Forelimb muscle (tissue), 1 donor: ENCODE measurements at regions not wholly inside any gene's neighbourhood (a gene's known extent, or its start where the extent isn't known, plus 50 kb on each side); places are given as distances from the start of the nearest gene placed in this dataset.

Experiments
- DNase-seq: peaks from one replicate; pipeline ENCODE4 v3.0.0-alpha.2; 2013; ENCODE audit warnings: low read depth

DNA sequence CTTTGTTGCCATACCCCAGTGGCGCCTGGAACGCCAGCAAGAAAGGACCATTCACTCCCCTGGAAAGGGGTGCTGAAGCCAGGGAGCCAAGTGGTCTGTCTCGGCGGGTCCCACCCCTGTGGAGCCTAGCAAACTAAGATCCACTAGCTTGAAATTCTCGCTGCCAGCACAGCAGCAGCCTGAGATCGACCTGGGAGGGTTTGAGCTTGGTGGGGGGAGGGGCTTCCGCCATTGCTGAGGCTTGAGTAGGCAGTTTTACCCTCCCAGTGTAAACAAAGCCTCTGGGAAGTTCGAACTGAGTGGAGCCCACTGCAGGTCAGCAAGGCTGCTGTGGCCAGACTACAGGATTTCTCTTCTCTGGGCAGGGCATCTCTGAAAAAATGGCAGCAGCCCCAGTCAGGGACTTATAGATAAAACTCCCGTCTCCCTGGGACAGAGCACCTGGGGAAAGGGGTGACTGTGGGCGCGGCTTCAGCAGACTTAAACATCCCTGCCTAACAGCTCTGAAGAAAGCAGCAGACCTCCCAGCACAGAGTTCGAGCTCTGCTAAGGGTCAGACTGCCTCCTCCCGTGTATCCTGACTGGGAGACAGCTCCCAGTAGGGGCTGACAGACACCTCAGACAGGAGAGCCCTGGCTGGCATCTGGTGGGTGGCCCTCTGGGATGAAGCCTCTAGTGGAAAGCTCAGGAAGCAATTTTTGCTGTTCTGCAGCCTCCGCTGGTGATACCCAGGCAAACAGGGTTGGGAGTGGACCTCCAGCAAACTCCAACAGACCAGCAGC is 281.1 kb upstream of the SP4 start:
- DNase-seq = no peak

GRCh38 chr7:21149809-21150208 is 278.1 kb upstream of the SP4 start:
- DNase-seq = no peak

DNA sequence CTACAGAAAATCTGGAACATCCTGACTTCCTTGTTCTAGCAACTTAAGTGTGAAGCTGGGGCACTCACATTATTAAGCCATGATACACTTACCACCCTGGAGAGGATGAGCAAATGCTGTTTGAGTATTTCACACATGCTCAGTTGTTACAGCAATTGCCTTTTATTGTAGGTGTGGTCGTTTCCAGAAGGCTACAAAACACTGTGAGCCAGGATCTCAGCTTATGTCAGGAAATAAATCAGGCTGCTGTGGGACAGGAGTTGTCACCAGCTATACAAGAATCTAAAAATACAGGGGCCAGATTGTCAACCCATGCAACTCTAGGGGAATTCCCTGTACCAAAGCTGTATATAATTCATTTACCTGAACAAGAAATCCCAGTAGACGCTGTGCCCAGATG is 273.3 kb upstream of the SP4 start:
- no peak for DNase-seq

DNA sequence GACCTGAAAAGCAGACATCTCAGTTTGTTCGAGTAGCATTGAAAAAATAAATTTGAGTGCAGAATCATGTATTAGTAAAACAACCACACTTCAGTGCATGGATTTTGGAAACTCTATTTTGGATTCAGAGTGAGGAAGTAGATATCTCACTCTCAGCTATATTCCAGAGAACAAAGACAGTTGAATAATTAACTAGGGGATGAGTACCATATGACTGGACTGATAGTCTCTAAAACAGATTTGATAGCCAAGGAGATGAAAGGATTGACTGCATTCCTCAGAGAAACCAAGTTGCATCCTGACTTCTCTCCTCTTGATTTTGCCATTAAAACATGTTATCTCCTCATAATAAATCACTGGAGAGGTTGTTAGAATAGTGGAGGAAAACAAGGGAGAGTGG is 268.4 kb upstream of the SP4 start:
- no peak for DNase-seq

GRCh38 chr7:21160401-21160800 is 267.5 kb upstream of the SP4 start:
- DNase-seq = no peak

DNA sequence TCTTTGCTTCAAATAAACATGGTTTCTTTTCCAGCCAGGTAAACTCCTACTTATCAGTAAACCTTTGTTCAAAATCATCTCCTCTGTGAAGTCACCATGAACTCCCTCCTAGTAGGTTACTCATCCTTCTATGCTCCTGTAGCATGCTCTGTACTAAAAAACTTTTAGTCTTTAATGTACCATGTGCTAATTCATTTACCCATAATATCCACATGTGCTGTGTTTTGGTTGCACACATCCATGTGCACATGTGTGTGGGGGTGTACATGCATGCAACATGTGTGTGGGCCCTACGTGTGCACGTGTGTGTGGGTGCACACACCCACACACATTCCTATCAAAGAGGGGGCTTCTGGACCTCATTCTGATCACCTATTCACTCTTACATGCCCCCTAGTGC is 259.9 kb upstream of the SP4 start:
- DNase-seq = no peak

DNA sequence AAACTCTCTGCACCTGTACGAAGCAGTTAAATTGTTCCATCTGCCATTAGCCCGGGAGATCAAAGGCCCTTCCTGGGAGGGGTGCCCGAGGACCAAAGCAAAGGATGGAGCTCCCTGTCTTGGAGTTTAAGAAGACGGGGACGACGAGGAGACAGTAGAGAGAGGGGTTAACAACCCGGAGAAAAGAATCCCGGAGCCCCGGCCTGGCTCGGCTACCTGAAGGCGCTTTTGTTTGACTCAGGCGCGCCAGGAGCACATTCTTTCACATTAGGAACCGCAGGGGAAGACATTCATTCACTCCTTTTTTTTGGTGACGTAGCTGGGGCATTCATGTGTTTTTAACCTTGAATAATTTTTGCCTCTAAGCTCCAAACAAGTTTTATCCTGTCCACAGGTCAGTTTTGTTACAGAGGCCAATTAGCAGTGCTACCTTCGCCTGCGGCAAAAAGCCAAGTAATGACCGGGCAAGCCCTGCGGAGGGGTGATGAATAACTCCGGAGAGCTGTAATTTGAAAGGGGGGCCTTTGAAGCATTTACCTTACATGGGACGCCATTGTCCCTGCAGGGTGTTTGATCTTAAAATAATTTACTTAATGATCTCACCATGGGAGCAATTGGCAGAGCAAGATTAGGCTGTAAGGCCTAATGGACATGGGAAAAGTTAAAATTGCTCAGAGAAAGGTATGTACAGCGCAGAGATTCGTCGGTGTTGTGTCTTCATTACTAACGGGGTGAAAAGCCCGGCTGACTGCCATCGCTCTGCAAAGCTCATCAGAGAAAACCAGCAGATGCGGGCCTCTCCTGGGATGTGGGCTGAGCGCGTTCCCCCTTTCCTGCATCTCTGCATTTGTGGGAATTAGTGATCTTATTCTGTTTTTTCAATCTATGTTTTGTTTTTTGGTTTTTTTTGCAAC is 258.0 kb upstream of the SP4 start:
- no peak for DNase-seq

- DNase-seq = no peak
Measured at GRCh38 chr7:21172800-21173199, 255.1 kb upstream of the SP4 start.

DNA sequence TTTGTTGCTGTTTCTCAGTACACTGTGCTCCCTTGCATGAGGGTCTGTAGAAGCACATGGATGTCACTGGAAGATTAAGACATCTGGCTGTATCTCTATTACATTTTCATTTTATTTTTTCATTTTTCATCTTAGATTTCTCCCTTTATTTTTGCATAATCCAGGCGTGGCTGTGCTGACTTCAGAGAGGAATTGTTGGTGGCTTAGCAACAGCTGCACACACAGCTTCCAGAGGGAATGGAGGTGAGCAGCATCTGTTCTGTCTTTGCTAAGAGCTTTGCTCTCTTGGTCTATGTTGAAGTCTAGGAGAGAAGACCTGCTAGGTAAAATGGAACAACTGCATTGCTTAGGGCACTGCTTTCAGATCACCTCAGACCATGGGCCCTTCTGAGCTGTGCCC is 254.4 kb upstream of the SP4 start:
- DNase-seq = no peak

DNA sequence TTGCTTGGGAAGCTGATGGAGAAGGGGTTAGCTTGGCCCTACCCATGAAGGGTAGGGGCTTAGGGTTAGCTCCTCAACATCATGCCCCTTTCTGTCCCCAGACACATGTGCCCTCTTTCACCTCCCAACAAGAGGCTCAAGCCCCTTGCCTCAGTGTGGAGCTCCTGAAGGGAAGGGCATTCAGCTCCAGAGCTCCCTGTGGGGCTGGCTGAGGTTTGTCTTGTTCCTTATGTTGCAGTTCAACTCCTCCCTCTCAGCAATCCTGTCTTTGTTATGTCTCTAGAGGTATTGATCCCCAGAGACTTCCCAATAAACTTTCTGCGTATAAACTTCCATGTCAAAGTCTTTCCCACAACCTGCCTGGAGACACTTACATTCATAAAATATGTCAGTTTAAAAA is 252.2 kb upstream of the SP4 start:
- no peak for DNase-seq

DNA sequence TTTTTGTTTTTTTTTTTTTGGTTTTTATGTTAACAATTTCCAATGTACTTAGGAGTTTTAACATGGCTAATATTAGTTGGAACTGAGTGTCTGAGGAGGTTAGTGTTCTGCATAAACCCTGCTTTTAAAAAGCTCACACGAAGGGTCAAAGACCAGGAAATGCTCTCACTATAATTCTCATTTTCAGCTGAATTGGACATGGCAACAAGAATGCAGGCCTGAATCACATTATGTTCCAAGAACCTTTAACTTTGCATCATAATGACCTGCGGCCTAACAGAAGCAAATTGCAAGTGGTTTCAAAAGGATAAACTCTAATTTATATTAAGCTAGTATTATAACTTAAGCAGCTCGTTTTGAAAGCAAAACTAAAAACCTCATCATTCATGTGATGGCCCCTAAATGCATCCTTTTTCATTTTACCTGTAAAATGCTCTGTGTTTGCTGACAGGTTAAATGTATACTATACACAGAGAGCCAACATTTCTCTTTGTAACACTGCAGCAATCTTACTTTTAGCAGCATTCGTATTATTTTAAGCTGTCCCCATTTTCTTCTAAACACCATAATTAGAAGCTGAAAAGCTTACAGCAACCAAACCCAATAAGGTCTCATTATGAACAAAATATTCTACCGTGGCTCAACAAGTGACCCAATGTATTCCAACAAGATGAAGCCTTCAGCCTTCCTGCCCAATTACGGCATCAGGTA is 242.8 kb upstream of the SP4 start:
- DNase-seq = no peak

DNA sequence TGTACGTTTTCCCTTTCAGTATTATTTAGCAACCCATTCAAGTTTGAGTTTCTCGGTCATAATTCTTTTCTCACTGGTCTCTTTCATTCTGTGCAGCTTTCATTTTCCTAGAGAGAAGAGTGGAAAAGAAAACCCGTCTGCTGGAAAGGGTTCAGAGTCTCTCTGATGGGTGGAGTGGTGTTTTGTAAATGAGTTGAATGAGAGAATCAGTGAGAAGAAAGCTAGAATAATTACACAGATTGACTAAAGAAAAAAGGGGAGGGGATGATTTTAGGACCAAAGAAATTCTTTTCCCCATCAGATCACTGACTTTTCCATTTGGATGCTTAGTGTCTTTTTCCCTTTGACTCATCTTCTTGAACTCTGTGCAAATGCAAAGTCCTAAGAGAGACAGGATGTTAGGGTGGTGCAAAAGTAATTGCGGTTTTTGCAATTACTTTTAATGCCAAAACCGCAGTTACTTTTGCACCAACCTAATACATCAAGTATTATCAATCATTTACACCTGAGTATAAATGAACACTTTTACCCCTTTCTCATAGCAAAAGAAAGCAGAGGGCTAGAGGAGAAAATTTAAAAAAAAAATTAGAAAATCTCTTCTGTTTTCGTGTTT is 242.1 kb upstream of the SP4 start:
- DNase-seq = no peak

DNA sequence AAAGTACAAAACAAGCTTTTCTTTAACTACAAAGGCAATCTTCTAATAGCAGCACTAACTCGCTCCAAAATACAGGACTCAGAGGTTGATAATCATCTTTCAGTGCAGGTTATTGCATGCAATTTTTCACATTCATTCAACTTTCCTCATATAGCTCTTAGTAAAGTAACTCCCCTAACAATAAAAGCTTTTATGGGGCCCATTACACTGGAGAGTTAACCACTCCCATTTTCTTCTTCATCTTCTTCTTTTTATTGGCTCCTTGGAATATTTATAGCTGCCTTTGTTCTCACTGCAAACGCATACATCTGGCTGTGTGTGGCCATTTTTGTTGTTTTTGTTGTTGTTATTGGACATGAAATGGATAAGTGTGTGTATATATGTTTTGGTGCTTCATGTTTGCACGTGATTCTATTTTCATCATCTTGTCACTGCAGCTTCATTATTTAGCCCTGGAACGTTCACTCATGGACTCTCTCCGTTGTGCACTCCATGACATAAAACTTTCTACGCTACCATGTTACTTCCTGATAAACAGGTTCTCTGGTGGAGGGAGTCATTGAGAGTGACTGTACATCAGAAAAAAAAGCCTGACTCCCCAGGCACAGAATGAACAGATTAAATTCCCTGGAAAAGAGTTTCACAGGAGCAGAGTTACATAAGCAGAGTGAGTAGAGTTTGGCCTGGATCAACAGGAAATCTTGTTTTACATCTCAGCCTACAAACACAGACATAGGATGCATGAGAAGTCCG is 236.4 kb upstream of the SP4 start:
- no peak for DNase-seq

DNA sequence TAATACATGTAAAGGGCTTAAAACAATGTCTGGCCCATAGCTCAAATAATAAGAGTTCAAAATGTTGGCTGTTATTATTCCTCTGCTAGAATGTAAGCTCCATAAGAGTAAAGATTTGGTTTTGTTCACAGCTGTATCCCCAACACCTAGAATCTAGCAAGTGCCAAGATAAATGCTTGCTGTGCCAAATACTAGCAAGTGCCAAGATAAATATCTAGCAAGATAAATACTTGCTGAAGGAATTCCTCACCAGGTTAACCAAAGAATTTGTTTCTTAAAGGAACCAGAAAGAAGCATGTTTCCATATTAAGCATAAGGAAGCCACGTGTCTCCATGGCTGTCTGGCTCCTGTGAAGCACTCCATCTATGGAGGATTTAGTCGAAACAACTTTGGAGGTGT is 235.2 kb upstream of the SP4 start:
- no peak for DNase-seq

- DNase-seq = no peak
Measured at GRCh38 chr7:21193895-21194294, 234.0 kb upstream of the SP4 start.

DNA sequence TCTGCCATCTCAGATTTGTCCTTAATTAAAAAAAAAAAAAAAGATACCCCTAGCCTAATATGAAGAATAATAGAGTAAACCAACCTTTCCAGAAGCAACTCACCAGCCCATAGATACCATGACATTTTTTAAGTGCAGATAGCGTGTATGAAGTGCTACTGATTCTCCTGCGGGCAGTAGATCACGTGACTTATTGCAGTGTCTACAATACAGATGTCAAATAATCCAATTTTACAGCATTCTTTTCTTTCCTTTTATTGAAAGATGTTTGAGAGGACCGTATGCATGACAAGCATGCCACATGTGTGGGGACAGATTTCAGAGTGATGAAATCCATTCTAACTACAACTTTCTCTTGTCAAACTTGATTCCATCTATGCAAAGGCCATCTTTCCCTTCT is 232.9 kb upstream of the SP4 start:
- no peak for DNase-seq

DNA sequence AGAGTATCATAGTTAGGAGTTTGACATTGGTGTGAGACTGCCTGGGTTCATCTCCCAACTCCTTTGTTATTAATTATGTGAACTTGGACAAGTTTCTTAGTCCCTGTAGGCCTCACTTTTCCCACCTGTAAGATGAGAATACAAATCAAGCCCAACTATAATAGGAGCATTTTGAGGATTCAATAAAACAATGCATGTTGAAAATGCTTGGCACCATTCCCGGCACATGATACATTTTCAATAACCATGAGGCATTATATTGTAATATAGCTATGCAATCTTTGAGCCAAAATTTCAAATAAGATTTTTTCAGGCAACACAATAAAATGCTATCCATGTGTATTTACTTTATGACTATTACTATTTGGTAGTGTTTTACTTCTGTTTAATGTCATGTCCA is 229.0 kb upstream of the SP4 start:
- DNase-seq = peak; percentile 50

GRCh38 chr7:21200503-21200902 is 227.4 kb upstream of the SP4 start:
- DNase-seq = no peak

DNA sequence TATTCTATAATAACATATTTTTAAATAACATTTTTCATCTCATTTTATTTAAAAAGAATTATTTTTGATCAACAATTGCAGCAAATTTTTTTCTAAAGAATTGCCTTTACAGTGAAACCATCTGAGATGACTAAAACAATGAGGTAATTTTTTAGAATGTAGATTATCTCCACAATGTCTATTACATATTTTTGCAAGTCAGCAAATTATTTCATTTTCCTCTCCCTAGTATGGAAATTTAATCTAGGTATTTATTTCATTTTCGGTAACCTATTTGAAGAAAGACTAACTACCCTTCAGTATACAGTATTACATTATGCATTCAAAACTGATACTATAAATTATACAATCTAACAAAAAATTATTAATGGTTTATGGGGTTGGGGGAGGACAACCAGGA is 213.2 kb upstream of the SP4 start:
- DNase-seq = no peak

GRCh38 chr7:21215307-21215706 is 212.6 kb upstream of the SP4 start:
- DNase-seq = no peak

GRCh38 chr7:21217365-21217764 is 210.5 kb upstream of the SP4 start:
- no peak for DNase-seq
